Ecto neural progenitor cell (in vitro differentiated cells): ENCODE measurements at regions not wholly inside any gene's neighbourhood (a gene's known extent, or its start where the extent isn't known, plus 50 kb on each side); places are given as distances from the start of the nearest gene placed in this dataset.

ENCODE experiments used
- DNase-seq: peaks from one replicate; pipeline ENCODE4 v3.0.0-alpha.2; 2018; ENCODE audit warnings: low spot score

- DNase-seq: no peak
Measured at GRCh38 chr3:94259291-94259690, 196.4 kb downstream of the NSUN3 start.

GRCh38 chr3:94269763-94270162 is 206.9 kb downstream of the NSUN3 start:
- DNase-seq: no peak

- no peak for DNase-seq
Measured at GRCh38 chr3:94272016-94272415, 209.2 kb downstream of the NSUN3 start.

- DNase-seq: no peak
Measured at GRCh38 chr3:94280958-94281357, 218.1 kb downstream of the NSUN3 start.

- DNase-seq: no peak
Measured at GRCh38 chr3:94285872-94286271, 223.0 kb downstream of the NSUN3 start.

GRCh38 chr3:94291686-94292085 is 228.8 kb downstream of the NSUN3 start:
- DNase-seq: no peak

GRCh38 chr3:94292151-94292550 is 229.3 kb downstream of the NSUN3 start:
- DNase-seq: no peak

GRCh38 chr3:94293793-94294195 is 230.9 kb downstream of the NSUN3 start:
- no peak for DNase-seq

GRCh38 chr3:94294806-94295205 is 231.9 kb downstream of the NSUN3 start:
- DNase-seq: no peak

GRCh38 chr3:94299716-94300115 is 236.9 kb downstream of the NSUN3 start:
- no peak for DNase-seq

GRCh38 chr3:94301366-94301765 is 238.5 kb downstream of the NSUN3 start:
- DNase-seq: no peak

- DNase-seq: no peak
Measured at GRCh38 chr3:94303266-94303665, 240.4 kb downstream of the NSUN3 start.

GRCh38 chr3:94303897-94304296 is 241.0 kb downstream of the NSUN3 start:
- no peak for DNase-seq

GRCh38 chr3:94304954-94305353 is 242.1 kb downstream of the NSUN3 start:
- DNase-seq: no peak

- peak; percentile 48 for DNase-seq
Measured at GRCh38 chr3:94305835-94306611, 243.2 kb downstream of the NSUN3 start.

- no peak for DNase-seq
Measured at GRCh38 chr3:94307588-94307987, 244.7 kb downstream of the NSUN3 start.

- no peak for DNase-seq
Measured at GRCh38 chr3:94308767-94309166, 245.9 kb downstream of the NSUN3 start.

- DNase-seq: no peak
Measured at GRCh38 chr3:94310341-94311135, 247.7 kb downstream of the NSUN3 start.

- DNase-seq: no peak
Measured at GRCh38 chr3:94311651-94312050, 248.8 kb downstream of the NSUN3 start.

- DNase-seq: no peak
Measured at GRCh38 chr3:94314218-94314883, 251.5 kb downstream of the NSUN3 start.

GRCh38 chr3:94317017-94317416 is 254.2 kb downstream of the NSUN3 start:
- no peak for DNase-seq

- DNase-seq: no peak
Measured at GRCh38 chr3:94323596-94323995, 260.7 kb downstream of the NSUN3 start.

- no peak for DNase-seq
Measured at GRCh38 chr3:94331831-94332230, 269.0 kb downstream of the NSUN3 start.
